Activated CD4-positive, CD25-positive, alpha-beta regulatory T cell treated with anti-CD3 and anti-CD28 coated beads, Interleukin-2, amount 50 U/mL, for 16 hours (primary cell): ENCODE measurements at regions not wholly inside any gene's neighbourhood (a gene's known extent, or its start where the extent isn't known, plus 50 kb on each side); places are given as distances from the start of the nearest gene placed in this dataset.
"Not testable (repeated sequence)": the region's sequence is repeated elsewhere in the genome, so short reads cannot be mapped to it uniquely, and the experiment has no call there.

ENCODE experiments used
- DNase-seq: peaks from one replicate; pipeline ENCODE4 v3.0.0-alpha.2; 2020; ENCODE audit warnings: low read depth, low spot score

DNA sequence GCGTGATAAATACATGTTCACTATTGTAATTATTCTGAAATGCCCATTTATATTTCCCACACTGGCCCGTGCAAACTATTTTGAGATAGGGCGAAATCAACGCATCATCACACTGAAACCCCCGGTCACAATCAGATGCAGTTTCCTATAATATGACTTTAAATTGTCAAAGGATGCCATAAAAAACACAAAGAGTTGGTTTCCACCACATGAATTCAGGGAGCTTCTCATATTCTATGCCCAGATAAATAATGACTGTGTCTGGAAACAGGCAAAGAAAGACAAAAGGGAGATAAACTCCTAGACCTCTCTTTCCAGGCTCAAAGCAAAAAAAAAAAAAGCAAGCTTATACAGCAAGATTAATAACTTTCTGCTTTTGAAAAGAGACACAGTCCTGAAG, 375.8 kb upstream of the AKR1E2 start:
- DNase-seq, result no peak

DNA sequence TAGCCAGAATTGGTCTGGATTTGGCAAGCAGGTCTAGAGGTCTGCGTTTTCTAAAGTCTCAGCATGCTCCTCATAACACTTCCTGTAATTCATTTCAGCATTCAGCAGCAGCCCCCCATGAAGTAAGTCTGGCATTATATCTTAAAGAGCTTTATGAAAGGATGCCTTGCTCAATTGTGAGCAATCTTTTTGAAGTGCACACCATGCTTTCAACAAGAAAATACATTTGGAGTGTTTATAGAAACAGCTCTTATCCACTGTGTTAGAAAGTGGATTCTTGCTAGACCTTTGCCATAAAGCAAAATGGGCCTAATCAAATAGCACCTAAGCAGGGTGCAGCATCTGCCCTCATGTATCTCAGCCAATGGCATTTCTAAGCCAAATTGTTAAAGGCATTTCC, 378.0 kb upstream of the AKR1E2 start:
- DNase-seq, result no peak

DNA sequence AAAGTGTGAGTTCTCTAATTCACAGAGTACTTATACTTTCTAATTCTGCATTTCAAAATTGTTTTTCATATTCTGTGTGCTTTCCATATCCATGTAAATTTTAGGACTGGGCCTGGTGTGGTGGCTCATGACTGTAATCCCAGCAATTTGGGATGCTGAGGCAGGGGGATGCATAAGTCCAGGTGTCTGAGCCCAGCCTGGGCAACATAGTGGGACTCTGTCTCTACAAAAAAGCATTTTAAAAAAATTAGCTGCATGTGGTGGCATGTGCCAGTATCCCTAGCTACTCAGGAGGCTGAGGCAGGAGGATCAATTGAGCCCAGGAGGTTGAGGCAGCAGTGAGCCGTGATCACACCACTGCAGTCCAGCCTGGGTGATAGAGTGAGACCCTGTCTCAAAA, 382.6 kb upstream of the AKR1E2 start:
- DNase-seq, result no peak

DNA sequence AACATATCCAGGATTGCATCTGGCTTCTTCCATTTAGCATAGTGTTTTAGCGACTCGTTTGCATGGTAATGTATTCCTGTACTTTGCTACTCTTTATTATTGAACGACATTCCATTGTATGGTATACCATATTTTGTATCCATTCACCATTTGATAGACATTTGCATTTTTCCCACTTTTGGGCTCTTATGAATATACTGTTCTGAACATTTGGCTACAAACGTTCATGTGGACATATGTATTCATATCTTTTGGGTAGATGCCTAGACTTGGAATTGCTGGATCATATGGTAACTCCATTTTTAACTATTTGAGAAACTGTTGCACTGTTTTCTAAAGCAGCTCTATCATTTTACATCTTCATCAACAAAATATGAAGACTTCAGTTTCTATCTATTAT, 383.7 kb upstream of the AKR1E2 start:
- DNase-seq, result no peak

DNA sequence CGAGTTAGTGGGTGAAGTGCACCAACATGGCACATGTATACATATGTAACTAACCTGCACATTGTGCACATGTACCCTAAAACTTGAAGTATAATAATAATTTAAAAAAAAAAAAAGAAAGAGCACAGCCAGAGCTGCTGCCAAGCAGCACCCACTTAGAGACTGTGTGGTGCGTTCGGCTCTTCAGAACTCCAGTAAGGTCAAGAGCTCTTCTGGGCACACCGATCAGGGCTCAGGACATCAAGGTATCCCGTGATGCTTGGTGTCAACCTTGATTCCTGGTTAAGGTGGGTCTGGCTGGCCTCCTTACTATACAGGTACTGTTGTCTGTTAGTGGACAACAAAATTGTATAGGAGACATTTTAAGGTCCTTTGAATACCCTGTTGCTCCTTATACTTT, 385.7 kb upstream of the AKR1E2 start:
- no peak for DNase-seq

DNA sequence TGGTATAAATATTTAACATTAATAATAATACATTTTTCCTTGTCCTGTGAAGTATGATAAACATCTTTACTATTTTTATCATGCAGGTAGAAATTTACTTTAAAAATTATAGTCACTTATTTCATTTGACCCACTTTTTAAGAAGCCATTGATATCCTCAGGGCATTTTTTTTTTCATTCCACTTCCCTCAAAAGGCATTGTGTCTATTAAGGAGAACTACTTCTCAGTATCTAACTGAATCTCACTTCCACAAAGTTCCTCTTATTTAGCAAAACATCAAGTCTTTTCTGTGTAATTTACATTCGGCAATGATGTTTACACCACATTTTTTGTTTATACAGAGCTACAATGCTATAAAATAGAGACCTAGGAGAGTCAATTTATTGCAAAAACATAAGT, 388.2 kb upstream of the AKR1E2 start:
- no peak for DNase-seq

DNA sequence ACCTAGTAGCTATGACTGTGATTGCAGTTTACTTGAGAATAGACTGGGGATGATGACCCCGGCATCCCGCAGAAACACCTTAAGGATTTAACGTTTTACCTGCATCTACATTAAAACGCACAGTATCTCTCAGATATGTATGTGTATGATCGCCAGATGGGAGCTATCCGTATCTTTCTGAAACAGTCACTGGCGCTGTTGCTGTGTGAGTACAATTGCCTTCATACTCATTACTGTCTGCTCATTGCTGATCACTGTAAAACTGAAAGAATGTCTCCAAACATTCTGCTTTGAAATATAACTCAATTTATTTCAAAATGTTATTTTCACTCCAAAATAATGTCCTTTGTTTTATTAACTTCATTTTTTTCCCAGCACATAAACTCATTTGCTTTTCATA, 388.9 kb upstream of the AKR1E2 start:
- DNase-seq, result no peak

DNA sequence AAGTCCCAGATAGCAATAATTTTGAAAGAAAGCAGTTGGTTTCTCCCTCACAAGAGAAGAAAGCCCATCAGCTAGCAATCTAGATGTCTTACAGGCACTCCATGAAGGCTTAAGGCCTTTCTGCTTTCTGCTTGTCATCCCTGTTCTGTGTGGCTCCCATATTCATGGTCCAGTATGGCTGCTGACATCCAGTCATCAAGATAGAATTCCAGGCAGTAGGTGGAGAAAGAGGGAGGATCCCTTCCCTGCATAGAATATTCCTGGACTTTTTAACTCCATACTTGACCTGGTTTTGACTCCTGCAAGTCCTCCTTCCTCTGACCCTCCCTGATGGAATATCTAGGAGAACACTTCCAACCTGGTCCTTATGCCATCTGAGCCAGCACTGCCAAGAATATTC, 389.9 kb upstream of the AKR1E2 start:
- DNase-seq, result no peak

DNA sequence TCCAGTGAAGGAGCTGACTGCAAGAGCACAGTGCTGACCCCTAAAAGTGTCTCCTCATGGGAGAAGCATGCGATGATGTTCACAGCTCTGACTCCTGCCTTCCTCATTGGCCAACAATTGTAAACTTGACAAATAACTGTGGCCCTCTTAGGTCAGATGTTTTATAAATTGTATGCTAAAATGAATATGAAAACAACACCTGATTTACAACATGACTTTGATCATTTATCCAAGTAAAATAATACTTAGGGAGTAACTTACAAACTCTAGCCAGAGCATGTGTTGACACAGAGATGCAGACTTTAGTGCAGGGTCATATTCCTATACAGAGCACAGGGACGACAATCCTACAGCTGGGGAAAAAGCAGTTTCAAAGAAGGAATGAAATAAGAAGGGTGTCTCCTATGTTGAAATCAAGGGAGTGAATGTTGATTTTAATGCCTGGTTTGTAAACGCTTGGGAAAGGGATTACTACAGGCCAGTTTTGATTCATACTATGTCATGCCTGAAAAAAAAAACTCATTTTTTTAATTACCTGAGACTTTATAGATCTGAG, 391.4 kb upstream of the AKR1E2 start:
- DNase-seq, result no peak

DNA sequence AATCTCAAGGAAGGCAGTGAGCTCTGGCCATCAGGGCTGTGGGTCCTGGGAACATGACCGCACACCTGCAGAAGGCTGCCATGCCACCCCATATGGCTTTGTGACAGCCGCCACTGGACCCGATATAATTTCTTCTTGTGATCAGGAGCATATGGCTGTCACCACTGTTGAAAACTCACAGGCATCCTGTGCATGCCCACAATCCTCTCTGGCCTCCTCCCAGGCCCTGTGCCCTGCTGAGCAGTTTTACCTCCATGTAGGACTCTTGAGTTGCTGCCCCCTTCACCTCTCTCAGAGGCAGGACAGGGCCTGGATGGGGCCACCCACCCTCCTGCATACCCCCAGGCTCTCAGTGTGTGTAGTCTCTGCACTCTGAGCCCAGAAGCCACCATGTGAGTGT, 391.9 kb upstream of the AKR1E2 start:
- DNase-seq, result no peak

DNA sequence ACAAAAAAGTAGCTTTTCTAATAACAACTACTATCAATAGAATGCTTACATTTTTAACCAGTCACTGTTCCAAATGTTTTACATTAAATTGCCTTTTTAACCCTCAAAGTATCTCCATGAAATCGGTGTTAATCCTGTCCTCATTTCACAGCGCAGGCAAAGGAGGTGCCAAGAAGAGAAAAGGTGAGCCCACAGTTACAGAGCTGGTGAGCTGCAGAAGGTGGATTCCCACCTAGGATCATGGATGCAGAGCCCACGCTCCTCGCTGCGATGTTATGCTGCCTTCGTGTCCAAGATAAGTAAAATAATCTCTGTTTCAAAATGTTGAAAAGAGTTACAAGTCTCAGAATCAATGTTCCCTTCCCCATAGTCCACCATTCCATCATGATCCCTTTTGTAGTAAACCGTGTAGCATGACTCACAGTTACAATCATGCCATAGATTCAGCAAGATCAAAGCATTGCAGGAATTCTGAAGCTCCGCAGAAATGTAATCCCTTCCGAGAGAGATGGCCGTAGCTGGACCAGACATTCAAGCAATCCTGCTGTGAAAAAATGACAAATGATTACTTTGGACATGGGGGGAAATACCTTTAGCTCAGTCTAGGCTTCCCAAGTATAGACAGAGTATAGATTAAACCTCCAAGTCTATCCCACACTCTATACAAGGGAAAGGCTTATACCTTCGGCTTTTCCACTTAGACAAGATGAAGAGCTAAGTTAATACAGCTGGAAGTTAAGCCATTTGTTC, 394.7 kb upstream of the AKR1E2 start:
- DNase-seq, result no peak

DNA sequence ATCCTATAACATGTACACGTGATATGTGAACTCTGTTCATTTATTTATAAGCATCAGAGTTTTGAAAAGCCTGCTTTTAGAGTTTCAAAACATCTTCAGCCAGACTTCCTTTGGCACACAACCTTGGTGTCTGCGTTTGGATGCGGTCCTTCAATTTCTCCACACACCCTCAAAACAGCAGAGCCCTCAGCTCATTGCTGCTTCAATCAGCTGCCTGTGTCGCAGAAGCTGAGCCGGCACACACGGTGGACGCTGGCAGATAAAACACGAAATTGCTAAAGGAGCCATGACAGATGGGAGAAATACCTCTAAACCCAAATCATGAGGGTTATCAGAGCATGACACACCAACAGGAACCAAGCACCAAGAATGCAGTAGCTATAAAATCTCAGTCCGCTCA, 396.4 kb upstream of the AKR1E2 start:
- DNase-seq, result no peak

DNA sequence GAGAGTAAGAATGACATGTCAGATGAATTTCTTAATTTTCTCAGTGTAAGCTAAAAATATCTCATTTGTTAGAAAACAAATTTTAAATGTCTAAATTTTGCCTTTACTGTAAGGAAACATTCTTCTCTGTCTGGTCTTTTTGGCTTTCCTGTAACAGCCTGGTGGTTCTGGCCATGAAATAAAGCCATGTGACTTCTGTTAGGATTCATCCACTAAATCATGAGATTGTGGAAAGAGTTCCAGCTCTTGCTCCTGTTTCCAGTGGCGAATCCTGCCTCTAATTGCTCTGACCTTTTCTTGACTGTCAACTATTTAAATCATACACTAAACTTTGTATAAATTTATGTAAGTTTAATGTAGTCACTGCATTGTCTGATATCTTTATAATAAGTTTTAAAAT, 398.5 kb upstream of the AKR1E2 start:
- no peak for DNase-seq

DNA sequence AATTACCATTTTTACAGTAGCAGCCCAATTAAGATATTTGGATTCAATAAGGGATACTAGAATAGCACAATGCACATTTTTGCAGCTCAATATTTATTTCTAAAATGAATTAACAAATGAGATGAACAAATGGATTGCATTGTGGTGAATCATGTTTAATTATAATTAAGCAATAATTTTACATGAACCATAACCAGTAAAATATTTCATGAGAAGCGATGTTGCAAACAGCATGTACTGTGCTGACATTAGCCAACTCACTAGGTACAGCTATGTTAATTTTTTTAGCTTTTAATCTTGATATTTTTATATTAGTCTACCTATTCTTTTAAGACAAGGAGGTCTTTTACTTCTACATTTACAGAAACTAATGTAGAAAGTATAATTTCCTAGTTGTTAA, 399.1 kb upstream of the AKR1E2 start:
- DNase-seq, result no peak

DNA sequence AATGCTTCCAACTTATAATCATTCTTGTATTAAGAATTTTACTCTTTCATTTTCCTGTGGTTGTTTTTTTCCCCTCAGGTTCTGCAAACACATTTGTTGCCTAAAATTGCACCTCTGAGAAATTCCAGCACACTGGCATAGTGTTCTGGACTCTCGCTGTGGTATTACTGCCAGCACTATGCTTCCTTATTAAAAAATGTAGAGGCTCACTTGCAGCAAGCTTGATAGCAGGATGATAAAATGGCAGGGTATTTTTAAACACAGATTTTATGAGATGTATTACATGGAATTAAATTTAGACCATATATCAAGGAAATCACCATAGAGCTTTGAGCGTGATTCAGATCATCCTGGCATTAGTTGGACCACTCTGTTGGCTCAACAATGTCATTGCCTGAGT, 416.7 kb upstream of the AKR1E2 start:
- no peak for DNase-seq

DNA sequence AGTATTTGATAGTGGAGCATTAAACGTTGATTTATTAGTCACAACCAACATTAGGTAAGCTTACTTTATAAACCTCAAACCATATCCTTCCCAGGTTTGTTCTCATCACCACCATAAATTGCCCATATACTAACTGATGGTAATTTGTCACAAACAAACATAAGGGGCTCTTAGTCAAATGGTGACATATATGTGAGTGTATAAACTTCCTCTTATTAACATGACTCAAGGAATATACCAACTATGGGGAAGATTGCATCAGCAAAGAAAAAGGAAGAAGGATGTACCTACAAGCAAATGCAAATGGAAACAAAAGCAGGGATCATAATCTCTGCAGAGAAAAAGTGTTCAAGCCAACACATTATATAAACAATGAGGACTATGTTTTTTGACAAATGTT, 418.2 kb upstream of the AKR1E2 start:
- no peak for DNase-seq

DNA sequence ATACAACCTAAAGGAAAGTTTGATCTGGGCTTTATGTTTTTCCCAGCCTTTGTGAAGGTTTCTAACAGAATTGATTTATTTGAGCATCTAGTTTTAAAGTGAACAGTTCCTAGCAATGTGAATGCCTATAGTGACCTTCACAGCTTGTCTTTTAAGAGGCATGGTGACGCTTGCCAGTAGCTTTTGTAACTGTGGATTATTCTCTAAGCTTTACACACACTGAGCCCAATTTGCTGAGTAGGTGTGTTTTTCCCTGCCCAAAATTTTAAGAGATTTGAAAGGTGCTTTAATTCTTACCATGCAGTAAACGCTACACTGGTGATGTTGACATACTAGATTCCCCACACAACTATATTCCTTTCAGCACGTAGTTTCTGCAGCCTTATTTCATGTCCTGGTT, 420.2 kb upstream of the AKR1E2 start:
- DNase-seq, result no peak

DNA sequence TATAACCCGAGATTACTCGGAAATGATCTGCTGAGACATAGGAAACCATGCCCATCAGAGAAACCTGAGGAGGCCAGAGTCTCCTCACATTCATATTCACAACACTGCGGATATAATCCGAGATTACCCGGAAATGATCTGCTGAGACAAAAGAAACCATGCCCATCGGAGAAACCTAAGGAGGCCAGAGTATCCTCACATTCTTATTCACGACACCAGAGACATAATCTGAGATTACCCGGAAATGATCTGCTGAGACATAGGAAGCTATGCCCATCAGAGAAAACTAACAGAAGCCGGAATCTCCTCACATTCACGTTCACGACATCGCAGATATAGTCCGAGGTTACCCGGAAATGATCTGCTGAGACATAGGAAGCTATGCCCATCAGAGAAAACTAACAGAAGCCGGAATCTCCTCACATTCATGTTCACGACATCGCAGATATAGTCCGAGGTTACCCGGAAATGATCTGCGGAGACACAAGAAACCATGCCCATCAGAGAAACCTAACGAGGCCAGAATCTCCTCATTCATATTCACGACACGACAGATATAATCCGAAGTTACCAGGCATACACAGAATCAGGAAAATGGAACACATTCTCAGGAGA, 422.3 kb upstream of the AKR1E2 start:
- DNase-seq, result no peak

DNA sequence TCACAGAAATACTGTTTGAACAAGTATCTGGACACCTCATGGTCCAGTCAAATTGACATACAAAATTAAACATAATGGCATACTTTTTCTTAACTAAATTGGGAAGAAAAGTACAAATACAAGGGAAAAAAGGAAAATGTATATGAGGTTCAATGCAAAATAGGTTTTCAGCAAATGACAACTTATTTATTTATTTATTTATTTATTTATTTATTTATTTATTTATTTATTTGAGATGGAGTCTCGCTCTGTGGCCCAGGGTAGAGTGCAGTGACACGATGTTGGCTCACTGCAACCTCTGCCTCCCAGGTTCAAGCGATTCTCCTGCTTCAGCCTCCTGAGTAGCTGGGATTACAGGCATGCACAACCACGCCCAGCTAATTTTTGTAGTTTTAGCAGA, 424.9 kb upstream of the AKR1E2 start:
- not testable (repeated sequence) for DNase-seq

DNA sequence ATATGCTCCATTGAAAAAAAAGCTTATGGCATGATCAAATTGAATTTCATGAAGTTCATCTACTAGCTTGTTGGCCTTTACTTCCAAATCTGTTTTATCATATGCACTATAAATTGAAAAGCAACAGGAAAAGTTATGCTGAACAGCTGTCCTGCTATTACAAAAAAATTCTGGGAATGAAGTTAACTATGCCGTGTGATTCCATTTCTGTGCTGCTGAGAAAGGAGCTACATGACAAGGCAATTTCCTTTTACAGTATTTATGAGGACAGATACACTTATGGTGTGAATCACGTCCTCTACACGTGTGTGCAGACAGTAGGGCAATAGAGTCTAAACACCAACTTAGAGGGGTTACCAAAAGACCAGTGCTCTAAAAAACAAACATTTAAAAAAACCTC, 426.5 kb upstream of the AKR1E2 start:
- no peak for DNase-seq

DNA sequence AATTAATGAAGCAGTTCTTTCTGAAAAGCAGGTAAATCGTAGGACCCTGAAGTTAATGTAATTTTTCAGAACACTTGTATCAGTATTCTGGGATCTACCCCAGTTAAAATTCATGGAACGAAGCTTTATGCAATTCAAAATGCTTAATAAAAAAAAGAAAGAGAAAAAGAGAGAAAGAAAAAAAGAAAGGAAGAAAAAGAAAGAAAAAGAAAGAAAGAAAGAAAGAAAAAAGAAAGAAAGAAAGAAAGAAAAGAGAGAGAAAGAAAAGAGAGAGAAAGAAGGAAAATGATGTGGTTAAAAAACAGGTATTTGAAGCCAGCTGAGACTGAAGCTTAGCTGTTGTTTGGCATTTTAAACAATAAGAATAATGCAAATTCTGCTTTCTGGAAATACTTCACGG, 427.4 kb upstream of the AKR1E2 start:
- DNase-seq, result no peak

DNA sequence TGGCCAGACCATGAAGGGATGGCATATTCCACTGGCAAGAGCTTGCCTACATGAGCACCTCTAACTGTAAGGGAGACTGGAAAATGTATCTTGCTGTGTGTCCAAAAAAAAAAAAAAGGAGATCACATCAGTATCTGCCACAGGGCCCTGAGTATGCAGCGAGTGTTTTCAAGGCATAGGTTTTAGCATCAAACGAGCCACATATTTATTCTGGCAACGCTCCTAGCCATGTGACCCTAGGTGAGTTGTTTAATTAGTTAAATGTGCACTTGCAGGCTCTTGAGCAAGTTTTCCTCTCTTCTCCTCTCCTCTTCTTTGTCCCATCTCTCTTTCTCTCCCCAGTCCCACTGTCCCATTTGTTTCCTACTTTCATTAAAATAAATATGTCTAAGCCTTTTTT, 428.7 kb upstream of the AKR1E2 start:
- DNase-seq, result no peak
